NCI-H524 treated with DMSO at 0.1 percent for 48 hours (cell line): ENCODE measurements at regions not wholly inside any gene's neighbourhood (a gene's known extent, or its start where the extent isn't known, plus 50 kb on each side); places are given as distances from the start of the nearest gene placed in this dataset.
"Not testable (repeated sequence)": the region's sequence is repeated elsewhere in the genome, so short reads cannot be mapped to it uniquely, and the experiment has no call there.

Experiments
- DNase-seq: peaks from one replicate; lab custom pipeline; 2025; lab: John Stamatoyannopoulos, UW

- DNase-seq: no peak
Measured at GRCh38 chr4:33068539-33068938, 2348.4 kb downstream of the PCDH7 start.

- DNase-seq: no peak
Measured at GRCh38 chr4:33071535-33071934, 2351.4 kb downstream of the PCDH7 start.

DNA sequence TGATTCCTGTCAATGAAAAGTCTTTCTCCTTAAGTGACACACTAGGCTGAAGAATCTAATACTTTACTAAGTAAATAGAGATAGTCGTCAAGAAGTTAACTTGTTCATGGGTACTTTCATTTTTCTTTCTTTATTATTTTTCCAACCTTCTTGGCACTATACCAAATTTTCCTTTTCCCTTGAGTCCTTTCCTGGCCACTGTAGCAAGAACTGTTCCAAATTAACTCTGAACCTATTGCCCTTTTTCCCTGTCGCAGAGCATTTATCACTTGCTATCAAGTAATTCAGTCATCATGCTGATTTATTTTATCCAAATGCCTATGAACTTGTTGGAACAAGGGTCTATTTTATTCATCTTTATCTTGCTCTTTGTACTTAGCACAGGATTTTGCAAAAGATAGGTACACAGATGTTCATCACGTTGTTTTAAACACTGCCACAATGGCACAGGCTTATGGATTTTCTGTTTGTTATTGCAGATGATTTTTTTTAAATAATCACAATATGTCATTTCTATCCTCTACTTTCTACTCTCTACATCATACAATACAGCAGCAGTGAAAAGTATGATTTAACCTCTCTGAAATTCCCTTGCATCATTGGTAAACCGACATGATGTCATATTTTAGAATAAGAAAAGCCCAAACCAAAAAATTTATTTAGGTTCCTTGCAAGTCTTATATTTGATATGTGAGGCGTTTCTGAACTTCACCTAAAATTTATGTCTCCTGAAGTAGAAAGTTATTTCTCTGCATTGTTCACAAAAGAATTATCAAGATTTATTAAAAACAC is 2352.3 kb downstream of the PCDH7 start:
- no peak for DNase-seq

- DNase-seq: no peak
Measured at GRCh38 chr4:33073811-33074210, 2353.6 kb downstream of the PCDH7 start.

- DNase-seq: no peak
Measured at GRCh38 chr4:33078145-33078544, 2358.0 kb downstream of the PCDH7 start.

DNA sequence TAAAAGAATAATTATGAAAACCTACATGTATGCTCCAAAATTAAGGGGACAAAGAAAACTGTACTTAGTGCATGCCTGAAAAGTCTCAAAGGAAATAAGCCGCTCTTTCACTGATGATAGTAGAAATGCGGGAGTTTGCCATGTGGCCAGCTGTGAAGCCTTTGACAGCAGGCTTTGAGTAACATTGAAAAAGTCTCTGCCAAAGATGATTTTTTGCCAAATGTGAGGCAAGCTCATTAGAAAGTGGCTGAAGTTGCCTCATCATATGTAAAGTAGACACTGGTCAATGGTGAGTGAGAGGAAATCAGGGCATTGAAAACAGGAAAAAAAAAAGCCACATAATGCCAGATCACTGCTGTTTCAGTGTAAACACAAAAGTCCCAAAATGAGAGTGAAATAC is 2360.1 kb downstream of the PCDH7 start:
- no peak for DNase-seq

DNA sequence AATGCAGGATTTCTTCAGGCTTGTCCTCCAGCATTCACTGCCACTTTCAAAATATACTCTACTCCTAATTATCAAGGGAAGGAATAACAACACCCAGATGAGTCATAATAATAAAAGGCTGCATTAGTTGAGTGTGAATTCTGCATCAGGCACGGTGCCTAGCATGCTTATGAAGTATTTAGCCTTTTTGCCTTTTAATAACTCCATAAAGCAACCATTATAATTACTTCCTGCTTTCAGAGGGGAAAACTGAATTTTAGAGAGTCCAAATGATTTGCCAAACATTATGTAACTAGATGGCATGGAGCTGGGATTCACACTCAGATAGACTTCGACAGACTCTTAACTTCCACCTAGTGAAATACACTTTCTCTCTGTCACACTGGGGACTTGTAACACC is 2365.5 kb downstream of the PCDH7 start:
- no peak for DNase-seq

DNA sequence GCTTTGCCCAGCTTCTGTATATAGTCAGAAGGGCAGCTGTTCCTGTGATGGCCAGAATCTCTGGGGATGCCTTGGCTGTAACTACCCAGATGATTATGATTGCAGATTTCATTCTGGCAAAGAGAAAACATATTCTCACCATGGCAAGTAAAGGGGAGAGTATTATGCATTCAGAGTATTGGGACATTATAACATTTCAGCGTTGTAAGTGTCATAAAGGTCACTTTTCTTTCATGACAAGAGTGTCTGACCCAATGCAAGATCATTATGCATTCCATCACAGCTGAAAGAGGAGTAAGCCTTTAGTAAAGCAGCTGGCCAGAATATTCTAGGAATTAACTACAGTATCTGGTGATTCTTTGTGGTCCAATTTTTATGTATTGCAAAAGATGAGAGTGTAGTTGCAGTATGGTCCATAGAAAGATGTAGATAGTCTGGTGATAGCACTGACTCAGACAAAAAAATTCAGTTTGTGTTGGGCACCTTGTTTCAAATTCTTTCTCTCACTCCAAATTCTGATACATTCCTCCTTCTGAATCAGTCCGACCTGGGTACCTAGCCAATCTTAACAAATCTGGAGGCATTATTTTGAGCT is 2366.3 kb downstream of the PCDH7 start:
- DNase-seq: no peak

DNA sequence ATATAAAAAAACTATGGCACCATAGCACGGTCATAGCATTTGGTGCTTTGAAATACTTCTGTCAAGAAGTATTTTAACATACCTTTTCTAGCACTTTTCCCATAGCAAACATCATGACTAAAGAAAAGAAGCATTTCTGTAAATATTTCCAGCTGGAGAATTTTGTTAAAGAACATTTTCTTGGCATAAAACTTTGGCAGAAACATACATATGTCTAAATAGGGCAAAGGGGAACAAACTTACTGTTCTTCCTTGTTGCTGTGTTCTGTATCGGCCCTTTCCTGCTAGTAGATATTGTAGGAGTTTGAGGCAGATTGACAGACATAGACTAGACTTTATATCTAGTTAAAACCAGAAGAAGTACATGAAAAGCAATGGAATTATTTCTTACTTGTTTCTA is 2368.5 kb downstream of the PCDH7 start:
- DNase-seq: no peak

DNA sequence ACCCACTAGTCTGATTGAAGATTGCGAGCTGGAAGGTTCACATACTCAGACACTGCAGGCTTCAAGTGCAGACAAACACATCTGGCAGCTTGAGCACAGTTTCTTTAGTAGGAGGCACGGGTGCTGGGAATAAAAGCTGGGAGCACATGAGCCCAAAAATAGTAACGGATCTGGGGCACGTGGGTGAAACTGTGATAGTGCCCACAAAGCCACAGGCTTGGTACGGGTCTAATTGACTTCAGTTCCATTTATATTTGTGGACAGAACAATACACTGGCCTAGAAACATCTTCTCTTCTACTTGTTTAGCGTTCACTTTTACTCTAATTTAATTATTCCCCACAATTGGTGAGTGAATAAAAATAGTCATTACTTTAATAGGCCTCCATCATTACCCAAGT is 2370.7 kb downstream of the PCDH7 start:
- DNase-seq: no peak

DNA sequence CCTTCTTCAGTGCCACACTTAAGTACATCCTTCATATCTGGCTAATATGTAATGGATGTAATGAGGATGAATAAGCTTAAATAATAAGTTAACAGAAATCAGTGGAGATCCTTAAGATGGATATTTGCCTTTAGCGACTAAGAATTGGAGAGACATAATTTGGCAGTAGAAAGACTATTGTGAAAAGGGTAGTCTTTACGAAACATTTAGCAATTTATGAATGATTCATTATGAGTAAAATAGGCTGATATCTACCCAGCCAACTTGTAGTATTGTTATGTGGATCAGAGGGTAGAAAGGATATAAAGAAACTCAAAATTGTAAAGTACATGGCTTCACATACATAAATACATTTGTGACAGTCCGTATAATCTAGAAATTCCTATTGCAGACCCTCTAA is 2371.8 kb downstream of the PCDH7 start:
- DNase-seq: no peak

DNA sequence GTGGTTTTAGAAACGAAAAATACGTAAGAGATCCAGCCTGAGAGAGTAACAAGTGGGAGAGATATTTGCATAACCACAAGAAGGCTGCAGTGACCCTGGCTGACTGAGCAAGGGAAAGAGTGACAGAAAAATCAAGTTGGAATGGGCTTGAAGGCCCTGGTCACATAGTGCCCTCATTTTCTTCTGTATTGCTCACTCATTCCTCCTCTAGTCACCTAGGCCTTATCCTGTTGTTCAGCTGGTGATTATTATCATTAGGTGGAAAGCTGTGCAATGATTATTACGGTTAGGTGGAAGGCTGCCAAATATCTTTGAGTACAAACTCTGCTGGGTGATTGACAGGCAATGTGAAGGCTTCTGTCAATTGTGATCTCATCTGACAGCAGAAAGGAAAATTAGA is 2384.1 kb downstream of the PCDH7 start:
- DNase-seq: no peak

GRCh38 chr4:33107814-33108213 is 2387.6 kb downstream of the PCDH7 start:
- no peak for DNase-seq

DNA sequence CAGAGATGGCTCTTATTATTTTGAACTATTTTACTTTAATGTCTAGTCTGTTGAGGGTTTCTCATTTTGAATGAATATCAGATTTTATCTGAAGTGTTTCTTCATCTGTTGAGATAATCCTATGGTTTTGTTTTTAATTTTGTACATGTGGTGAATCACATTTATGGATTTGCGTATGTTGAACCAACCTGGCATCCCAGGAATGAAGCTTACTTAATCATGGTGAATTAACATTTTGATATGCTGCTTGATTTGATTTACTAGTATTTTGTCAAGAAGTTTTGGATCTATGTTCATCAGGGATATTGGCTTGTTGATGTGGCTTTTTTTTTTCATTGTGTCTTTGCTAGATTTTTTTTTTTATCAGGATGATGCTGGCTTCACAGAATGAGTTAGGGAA is 2390.9 kb downstream of the PCDH7 start:
- no peak for DNase-seq

DNA sequence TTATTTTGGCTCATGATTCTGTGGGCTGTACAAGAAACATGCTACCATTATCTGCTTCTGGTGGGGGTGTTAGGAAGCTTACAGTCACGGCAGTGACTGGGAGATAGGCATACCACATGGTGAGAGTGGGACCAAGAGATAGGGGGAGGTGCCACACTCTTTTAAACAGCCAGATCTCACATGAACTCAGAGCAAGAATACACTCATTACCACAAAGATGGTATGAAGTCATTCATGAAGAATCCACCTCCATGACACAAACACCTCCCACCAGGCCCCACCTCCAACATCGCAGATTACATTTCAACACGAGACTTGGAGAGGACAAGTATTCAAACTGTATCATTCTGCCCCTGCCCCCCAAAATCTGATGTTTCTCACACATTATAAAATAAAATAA is 2396.7 kb downstream of the PCDH7 start:
- DNase-seq: no peak

- DNase-seq: no peak
Measured at GRCh38 chr4:33126002-33126401, 2405.8 kb downstream of the PCDH7 start.

- not testable (repeated sequence) for DNase-seq
Measured at GRCh38 chr4:33130662-33131061, 2410.5 kb downstream of the PCDH7 start.

GRCh38 chr4:33133723-33134122 is 2413.6 kb downstream of the PCDH7 start:
- DNase-seq: no peak

GRCh38 chr4:33134366-33134765 is 2414.2 kb downstream of the PCDH7 start:
- no peak for DNase-seq

DNA sequence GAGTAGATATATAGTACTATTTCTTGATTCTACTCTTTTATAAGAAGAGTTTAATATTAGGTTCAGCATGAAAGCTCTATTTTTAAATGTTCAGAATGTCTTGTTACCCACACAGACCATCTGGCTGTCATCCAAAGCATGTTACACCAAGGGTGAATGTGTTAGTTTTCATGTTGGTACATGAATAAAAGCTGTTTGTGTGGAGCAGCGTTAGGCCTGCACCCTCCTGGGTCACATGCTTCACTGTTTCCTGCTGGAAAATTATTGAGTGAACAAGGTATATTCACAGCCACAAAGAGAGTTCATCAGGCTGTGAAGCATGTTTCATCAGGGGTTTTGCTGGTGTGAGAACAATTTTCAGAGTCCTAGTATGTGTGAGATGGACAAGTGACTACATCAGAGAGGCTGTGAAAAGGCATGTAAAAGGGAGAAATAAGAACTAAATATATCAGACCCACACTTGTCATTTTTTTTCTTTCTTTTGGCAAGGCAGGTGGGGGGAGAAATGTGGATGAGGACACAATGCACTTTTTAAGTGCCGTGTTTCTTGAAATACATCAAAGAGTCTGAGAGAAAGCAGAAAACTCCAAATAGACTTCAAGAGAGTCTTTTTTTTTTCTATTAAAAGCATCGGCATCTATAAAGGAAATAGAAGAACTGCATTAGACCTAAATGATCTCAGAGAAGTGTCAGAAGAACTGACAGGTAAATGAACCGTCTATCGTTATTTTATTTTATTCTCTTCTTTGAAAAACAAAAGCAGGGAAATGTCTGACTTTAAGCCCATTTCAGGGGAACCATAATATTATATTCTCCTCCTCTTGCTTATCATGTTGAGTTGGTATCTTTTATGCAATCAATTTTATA is 2429.7 kb downstream of the PCDH7 start:
- no peak for DNase-seq

DNA sequence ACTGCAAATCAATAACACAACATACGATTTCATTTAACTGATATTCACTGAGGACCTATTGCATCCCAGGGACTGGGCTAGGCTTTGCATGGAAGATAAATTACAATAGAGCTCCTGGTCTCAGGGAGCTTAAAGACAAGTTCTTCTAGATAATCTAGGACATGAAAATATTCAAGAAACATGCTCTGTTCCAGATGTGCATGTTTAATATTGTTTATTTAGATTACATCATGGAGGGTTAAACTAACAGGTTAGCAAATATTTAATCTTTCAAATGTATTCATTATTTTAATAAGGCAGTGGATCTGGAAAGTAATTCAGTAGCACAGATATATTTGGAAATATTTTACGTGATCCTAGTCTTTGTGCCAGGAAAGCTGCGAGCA is 2430.3 kb downstream of the PCDH7 start:
- no peak for DNase-seq

DNA sequence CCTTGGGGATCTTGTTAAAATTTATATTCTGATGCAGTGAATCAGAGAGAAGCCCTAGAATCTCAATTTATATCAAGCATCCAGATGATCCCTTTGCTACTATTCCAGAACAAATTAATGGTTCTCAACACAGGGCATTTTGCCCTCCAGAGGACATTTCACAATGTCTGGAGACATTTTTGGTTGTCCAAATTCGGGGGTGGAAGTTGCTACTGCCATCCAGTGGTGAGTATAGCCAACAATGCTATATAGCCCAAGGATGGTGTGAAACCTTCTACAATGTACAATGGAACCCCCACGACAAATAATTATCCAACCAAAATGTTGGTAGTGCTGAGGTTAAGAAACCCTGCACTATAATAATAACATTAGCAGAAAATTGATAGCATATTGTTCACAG is 2440.0 kb downstream of the PCDH7 start:
- no peak for DNase-seq

- DNase-seq: no peak
Measured at GRCh38 chr4:33161202-33161601, 2441.0 kb downstream of the PCDH7 start.
